ENCODE measurements at regions not wholly inside any gene's neighbourhood (a gene's known extent, or its start where the extent isn't known, plus 50 kb on each side); places are given as distances from the start of the nearest gene placed in this dataset.

DNA sequence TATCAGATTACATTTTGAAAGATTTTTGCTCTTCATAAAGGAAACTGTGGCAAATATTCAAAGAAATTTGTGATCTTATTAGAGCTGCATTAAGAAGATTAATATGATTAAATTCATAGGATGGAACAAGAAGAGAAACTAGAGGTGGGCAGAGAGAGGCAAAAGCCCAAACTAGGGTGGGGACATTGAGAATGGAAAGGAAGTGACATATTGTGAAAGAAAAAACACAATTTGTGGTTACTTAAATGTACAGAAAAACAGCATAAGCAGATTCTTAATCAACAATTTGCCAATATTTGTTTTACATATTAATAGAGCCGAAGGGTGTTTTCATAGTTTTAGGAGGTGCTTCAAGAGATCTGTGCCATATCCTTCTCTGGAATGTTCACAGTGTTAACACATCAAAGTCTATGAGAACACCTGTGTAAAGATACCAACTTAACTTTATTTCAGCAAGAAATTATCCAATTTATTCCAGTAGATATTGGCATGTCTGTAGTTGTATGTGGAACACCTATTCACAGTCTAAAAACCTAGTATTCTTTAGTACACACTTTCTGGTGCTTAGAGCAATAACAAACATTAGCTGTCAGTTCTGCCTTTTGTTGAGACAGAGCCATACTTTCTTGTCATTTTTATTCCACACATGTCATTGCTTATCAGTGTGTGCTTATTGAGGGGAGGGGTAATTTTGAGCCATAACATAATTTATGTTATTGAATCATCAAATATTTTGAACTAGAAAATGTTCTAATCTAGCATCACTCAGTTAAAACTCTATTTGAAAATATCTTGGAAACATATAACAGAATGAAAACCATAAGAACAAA is 401.5 kb downstream of the PTPRC start:
- WGBS, 2 donors: 41 to 63% methylated on average over 1 of the region's 1 CpG
- H3K27me3 ChIP-seq: no peaks in the 10 kb centered on the region
- TF ChIP-seq POLR2A (IDR thresholded peaks at IDR 0.05): no peak
- TF ChIP-seq, protein P1, sequence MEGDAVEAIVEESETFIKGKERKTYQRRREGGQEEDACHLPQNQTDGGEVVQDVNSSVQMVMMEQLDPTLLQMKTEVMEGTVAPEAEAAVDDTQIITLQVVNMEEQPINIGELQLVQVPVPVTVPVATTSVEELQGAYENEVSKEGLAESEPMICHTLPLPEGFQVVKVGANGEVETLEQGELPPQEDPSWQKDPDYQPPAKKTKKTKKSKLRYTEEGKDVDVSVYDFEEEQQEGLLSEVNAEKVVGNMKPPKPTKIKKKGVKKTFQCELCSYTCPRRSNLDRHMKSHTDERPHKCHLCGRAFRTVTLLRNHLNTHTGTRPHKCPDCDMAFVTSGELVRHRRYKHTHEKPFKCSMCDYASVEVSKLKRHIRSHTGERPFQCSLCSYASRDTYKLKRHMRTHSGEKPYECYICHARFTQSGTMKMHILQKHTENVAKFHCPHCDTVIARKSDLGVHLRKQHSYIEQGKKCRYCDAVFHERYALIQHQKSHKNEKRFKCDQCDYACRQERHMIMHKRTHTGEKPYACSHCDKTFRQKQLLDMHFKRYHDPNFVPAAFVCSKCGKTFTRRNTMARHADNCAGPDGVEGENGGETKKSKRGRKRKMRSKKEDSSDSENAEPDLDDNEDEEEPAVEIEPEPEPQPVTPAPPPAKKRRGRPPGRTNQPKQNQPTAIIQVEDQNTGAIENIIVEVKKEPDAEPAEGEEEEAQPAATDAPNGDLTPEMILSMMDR (IDR thresholded peaks at IDR 0.05): no peak
- no peak for DNase-seq
- H3K4me3 ChIP-seq: no peak overlapping the region
- H3K9me3 ChIP-seq: no peaks in the 10 kb centered on the region
- no peaks in the 10 kb centered on the region for H3K4me1 ChIP-seq
- no peaks in the 10 kb centered on the region for H3K36me3 ChIP-seq
- intact Hi-C loops (cut with DNase I): no loop called here
- H3K27ac ChIP-seq: no peak overlapping the region

DNA sequence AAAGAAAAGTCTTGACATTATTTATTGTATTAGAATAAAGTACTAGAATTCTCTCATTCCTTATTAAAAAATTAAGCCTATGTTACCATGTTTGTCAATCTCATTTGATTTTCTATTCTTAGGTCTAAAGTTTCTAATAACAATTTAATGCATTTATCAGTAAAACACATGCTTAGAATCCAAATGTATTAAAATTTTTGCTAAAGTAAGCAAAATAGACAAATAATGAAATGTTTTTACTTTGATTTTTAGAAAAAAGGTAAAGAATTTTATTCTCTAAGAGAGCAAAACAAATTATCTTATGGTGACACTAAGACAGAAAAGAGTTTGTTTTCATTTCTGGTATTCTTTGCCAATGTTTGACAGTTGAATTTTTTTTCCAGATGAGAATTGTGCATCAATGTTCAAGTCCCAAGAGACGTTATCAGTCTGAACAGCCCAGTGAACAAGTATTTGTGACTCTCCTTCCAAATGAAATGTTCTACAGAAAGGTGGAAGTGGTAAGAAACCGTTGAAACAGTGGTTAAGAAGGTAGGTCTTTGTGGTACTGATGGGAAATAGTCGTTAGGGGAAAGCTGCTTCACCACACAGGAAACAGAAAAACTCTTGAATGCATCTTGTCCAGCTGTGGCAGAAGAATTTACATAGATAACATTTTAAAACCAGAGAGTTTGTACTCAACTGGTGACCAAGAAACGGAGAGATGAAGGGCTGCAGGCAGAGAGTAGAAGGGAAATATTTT is 402.5 kb downstream of the PTPRC start:
- Histone ChIP-seq H3K36me3 (no peaks in the 10 kb centered on the region), H3K4me3 (no peak overlapping the region), H3K4me1 (no peaks in the 10 kb centered on the region), H3K9me3 (peaks cover 0 to 4% (median 0%) of the 10 kb centered on the region in 3 donors), H3K27me3 (no peaks in the 10 kb centered on the region), H3K27ac (no peak overlapping the region)
- no peak for DNase-seq
- TF ChIP-seq, protein P1 (IDR thresholded peaks at IDR 0.05): no peak
- no peak for TF ChIP-seq POLR2A (IDR thresholded peaks at IDR 0.05)
- intact Hi-C loops (cut with DNase I): no loop called here
- WGBS, 2 donors: 14% methylated on average over 4 of the region's 4 CpGs

DNA sequence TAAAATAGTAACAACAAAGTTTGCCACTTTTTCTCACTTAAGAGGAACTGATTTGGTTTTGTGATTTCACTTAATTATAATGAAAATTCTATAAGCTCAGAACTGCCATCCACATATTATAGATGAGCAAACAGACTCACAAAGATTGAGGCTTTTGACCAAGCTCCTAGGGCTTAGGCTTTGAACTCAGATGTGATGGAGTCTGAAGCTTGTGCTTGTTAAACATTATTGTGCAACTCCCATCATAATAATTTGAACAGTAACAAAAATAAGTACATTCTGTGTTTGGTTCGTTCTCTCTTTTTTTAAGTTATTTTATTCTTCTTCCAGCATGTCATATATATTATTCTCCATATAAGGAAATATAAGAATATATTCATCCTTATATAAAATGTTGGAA is 403.4 kb downstream of the PTPRC start:
- WGBS, 2 donors: 60 to 62% methylated on average over 1 of the region's 1 CpG
- no peak for TF ChIP-seq POLR2A (IDR thresholded peaks at IDR 0.05)
- TF ChIP-seq, protein P1 (IDR thresholded peaks at IDR 0.05): no peak
- Histone ChIP-seq H3K27ac (no peak overlapping the region), H3K4me1 (no peaks in the 10 kb centered on the region), H3K9me3 (peaks cover 0 to 4% (median 0%) of the 10 kb centered on the region in 3 donors), H3K27me3 (no peaks in the 10 kb centered on the region), H3K36me3 (no peaks in the 10 kb centered on the region), H3K4me3 (no peak overlapping the region)
- intact Hi-C loops (cut with DNase I): no loop called here
- no peak for DNase-seq

DNA sequence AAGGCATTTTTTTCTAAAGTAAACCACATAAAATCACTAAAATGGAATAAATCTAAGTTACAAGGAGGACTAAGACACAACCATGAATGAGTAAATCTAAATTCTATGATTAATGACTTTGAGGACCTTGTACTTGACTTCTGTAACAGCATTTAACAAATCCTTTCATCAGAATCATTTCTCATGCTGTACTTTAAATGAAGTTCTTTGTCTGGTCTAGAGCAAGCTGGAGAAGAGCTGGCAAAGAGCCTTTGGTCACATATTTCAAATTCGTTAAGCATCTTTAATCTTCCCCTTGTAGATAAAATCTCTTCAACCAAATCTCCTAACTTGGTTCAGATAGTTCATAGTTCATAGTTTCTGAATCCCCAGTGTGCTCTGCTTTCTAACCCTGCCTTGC is 405.4 kb downstream of the PTPRC start:
- Histone ChIP-seq H3K9me3 (peaks cover 0 to 4% (median 0%) of the 10 kb centered on the region in 3 donors), H3K36me3 (no peaks in the 10 kb centered on the region), H3K4me3 (no peak overlapping the region), H3K27ac (no peak overlapping the region), H3K4me1 (no peaks in the 10 kb centered on the region), H3K27me3 (no peaks in the 10 kb centered on the region)
- intact Hi-C loops (cut with DNase I): no loop called here
- no peak for DNase-seq
- 38 to 52% methylated on average over 1 of the region's 1 CpG for WGBS, 2 donors
- no peak for TF ChIP-seq POLR2A (IDR thresholded peaks at IDR 0.05)
- TF ChIP-seq, protein P1 (IDR thresholded peaks at IDR 0.05): no peak

DNA sequence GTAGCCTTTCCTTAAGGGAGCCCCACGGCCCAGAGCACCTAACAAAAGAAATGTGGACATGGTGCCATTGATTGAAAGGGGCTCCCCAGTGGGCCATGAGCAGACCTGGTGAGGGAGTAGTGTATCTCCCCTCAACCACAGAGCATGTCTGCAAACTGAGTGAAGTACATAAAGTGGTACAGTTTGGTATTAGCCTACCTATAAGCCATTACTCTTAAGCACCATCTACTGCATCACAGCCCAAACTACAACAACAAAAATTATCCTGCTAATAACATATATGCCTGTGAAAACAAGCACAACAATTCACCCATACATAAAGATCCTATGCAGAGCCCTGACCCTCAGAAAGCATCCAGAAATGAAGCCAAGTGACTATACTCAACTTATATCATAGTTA is 407.8 kb downstream of the PTPRC start:
- intact Hi-C loops (cut with DNase I): no loop called here
- no peak for TF ChIP-seq POLR2A (IDR thresholded peaks at IDR 0.05)
- TF ChIP-seq, protein P1 (IDR thresholded peaks at IDR 0.05): no peak
- Histone ChIP-seq H3K27me3 (no peaks in the 10 kb centered on the region), H3K9me3 (peaks cover 0 to 4% (median 0%) of the 10 kb centered on the region in 3 donors), H3K4me1 (no peaks in the 10 kb centered on the region), H3K36me3 (no peaks in the 10 kb centered on the region), H3K4me3 (no peak overlapping the region), H3K27ac (no peak overlapping the region)
- DNase-seq: no peak
- WGBS, 2 donors: 40 to 90% methylated on average over 1 of the region's 1 CpG
